ENCODE measurements at regions not wholly inside any gene's neighbourhood (a gene's known extent, or its start where the extent isn't known, plus 50 kb on each side); places are given as distances from the start of the nearest gene placed in this dataset.

- H3K9me3 ChIP-seq (replicated peaks): no peaks in the 10 kb centered on the region
- peak overlapping the region; percentile 47 for H3K27ac ChIP-seq
Observed at GRCh38 chr2:43041661-43042360, 184.6 kb downstream of the ZFP36L2 start.

GRCh38 chr2:43041173-43041591 is 185.2 kb downstream of the ZFP36L2 start:
- Histone ChIP-seq H3K4me3 (no peak overlapping the region), H3K36me3 (no peaks in the 10 kb centered on the region), H3K27ac (peak overlapping the region; percentile 47), H3K4me1 (replicated peaks) (peaks cover 57% of the 10 kb centered on the region), H3K27me3 (replicated peaks) (no peaks in the 10 kb centered on the region), H3K9me3 (replicated peaks) (no peaks in the 10 kb centered on the region)
- no peak for DNase-seq (ENCODE audit: low read depth in 1 of 2, low spot score in 2 of 2)

More at GRCh38 chr2:43041661-43042360, 184.6 kb downstream of the ZFP36L2 start:
- Histone ChIP-seq H3K4me1 (replicated peaks) (peaks cover 63% of the 10 kb centered on the region), H3K27me3 (replicated peaks) (no peaks in the 10 kb centered on the region), H3K4me3 (no peak overlapping the region), H3K36me3 (no peaks in the 10 kb centered on the region)
- peak; percentile 97 to 98 for DNase-seq (ENCODE audit: low read depth in 1 of 2, low spot score in 2 of 2)

GRCh38 chr2:43040084-43040854 is 186.1 kb downstream of the ZFP36L2 start:
- Histone ChIP-seq H3K27ac (no peak overlapping the region), H3K36me3 (no peaks in the 10 kb centered on the region)

GRCh38 chr2:43039376-43040080 is 186.9 kb downstream of the ZFP36L2 start:
- no peak for DNase-seq (ENCODE audit: low read depth in 1 of 2, low spot score in 2 of 2)
- H3K27ac ChIP-seq: no peak overlapping the region; the same call in 1 of the 2 replicates
- no peak overlapping the region for H3K4me3 ChIP-seq
- peaks cover 51% of the 10 kb centered on the region for H3K4me1 ChIP-seq (replicated peaks)
- no peaks in the 10 kb centered on the region for H3K36me3 ChIP-seq
- H3K9me3 ChIP-seq (replicated peaks): no peaks in the 10 kb centered on the region
- no peaks in the 10 kb centered on the region for H3K27me3 ChIP-seq (replicated peaks)

More at GRCh38 chr2:43040084-43040854, 186.1 kb downstream of the ZFP36L2 start:
- Histone ChIP-seq H3K4me3 (no peak overlapping the region), H3K9me3 (replicated peaks) (no peaks in the 10 kb centered on the region), H3K4me1 (replicated peaks) (peaks cover 51% of the 10 kb centered on the region), H3K27me3 (replicated peaks) (no peaks in the 10 kb centered on the region)
- no peak for DNase-seq (ENCODE audit: low read depth in 1 of 2, low spot score in 2 of 2)

DNA sequence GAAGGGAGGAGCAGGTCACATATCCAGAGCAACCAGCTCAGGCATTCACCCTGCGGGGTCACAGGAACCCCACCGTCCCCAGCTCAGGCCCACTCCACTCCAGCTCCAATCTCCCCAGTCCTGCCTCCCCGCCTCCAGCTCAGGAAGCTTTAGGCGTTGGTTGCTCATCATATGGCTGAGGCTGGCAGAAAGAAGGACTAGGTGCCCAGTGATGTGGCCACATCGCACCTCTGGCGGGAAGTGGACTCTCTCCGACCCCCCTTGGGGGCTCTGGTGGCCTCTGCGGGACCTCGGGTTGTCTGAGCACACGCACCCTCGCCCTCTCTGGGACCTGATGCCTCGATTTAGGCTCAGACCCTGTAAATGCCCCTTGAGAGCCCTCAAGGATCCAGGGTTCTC is 187.7 kb downstream of the ZFP36L2 start:
- Histone ChIP-seq H3K36me3 (no peaks in the 10 kb centered on the region), H3K4me1 (replicated peaks) (peaks cover 51% of the 10 kb centered on the region), H3K27me3 (replicated peaks) (no peaks in the 10 kb centered on the region), H3K4me3 (no peak overlapping the region), H3K27ac (peak overlapping the region; percentile 39), H3K9me3 (replicated peaks) (no peaks in the 10 kb centered on the region)
- no peak for DNase-seq (ENCODE audit: low read depth in 1 of 2, low spot score in 2 of 2)

DNA sequence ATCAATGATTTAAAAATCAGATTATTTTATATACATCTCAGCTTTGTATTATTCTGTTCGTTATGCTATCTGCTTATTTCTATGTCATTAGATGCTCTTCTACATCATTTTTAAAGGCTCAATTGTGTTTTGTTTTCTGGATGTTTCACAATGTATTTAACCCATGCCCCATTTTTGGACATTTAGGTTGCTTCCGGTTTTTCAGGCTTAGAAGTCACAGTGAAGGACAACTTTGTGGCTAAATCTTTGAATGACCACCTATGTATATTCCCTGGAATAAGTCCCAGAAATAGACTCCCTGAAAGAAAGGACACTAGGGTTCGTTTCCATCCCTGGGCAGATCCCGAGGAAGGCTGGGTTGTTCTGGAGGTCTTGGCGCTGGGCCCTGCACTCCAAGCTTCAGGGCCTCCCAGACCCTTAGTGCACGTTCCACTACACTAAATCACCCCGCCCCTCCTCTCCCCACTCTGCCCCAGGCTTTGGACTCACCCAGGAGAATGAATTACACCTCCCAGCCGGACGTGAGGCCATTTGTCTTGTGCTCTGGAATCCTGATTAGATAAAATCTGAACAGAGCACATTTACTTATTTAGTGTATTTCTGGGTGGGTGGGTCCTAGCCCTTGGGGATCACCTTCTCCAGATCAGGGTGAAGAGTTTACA is 188.2 kb downstream of the ZFP36L2 start:
- H3K4me1 ChIP-seq (replicated peaks): peaks cover 47% of the 10 kb centered on the region
- no peaks in the 10 kb centered on the region for H3K9me3 ChIP-seq (replicated peaks)
- H3K27me3 ChIP-seq (replicated peaks): no peaks in the 10 kb centered on the region
- DNase-seq (ENCODE audit: low read depth in 1 of 2, low spot score in 2 of 2): peak in 1 of 2 experiments; percentile 45
- no peaks in the 10 kb centered on the region for H3K36me3 ChIP-seq
- peak overlapping the region; percentile 39 for H3K27ac ChIP-seq
- H3K4me3 ChIP-seq: no peak overlapping the region

DNA sequence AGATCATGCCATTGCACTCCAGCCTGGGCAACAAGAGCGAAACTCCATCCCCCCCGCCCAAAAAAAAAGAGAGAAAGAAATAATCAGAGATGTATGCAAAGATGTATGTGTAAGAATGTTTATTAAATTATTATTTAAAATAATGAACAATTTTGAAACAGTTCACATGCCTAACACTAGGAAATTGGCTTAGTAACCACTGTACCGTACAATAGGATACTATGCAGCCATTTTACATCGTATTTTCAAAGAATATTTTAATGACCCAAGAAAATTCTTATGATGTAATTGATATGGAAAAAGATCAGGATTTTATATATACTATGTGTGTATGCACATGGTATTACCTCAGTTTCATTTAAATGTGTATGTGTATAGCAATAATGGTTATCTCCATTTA is 190.5 kb downstream of the ZFP36L2 start:
- H3K27me3 ChIP-seq (replicated peaks): no peaks in the 10 kb centered on the region
- H3K27ac ChIP-seq: no peak overlapping the region
- H3K4me1 ChIP-seq (replicated peaks): peaks cover 27% of the 10 kb centered on the region
- H3K9me3 ChIP-seq (replicated peaks): no peaks in the 10 kb centered on the region
- DNase-seq (ENCODE audit: low read depth in 1 of 2, low spot score in 2 of 2): no peak
- H3K36me3 ChIP-seq: no peaks in the 10 kb centered on the region
- no peak overlapping the region for H3K4me3 ChIP-seq

- Histone ChIP-seq H3K36me3 (no peaks in the 10 kb centered on the region), H3K4me1 (replicated peaks) (peaks cover 25% of the 10 kb centered on the region), H3K27ac (no peak overlapping the region), H3K4me3 (no peak overlapping the region), H3K9me3 (replicated peaks) (no peaks in the 10 kb centered on the region), H3K27me3 (replicated peaks) (no peaks in the 10 kb centered on the region)
- DNase-seq (ENCODE audit: low read depth in 1 of 2, low spot score in 2 of 2): no peak
Observed at GRCh38 chr2:43034921-43035320, 191.5 kb downstream of the ZFP36L2 start.

DNA sequence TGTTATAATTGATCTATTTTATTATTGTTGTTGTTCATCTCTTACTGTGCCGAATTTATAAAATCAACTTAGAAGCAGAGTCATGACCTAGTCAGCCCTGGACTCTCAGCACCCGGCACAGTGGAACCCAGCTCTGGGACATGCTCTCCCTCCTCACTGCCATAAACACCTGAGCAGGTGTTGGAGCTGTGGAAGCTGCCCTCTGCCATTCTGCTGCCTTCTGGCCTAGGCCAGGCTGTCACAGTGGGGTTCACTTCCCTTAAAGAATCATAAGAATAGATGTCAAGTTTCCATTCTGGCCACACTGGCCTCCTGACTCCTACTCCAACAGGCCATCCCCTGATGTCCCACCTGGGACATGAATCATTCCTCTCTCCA is 192.2 kb downstream of the ZFP36L2 start:
- Histone ChIP-seq H3K27ac (no peak overlapping the region), H3K9me3 (replicated peaks) (no peaks in the 10 kb centered on the region), H3K4me1 (replicated peaks) (peaks cover 23% of the 10 kb centered on the region), H3K27me3 (replicated peaks) (no peaks in the 10 kb centered on the region), H3K4me3 (no peak overlapping the region), H3K36me3 (no peaks in the 10 kb centered on the region)
- no peak for DNase-seq (ENCODE audit: low read depth in 1 of 2, low spot score in 2 of 2)

- Histone ChIP-seq H3K36me3 (no peaks in the 10 kb centered on the region), H3K27me3 (replicated peaks) (no peaks in the 10 kb centered on the region), H3K27ac (no peak overlapping the region), H3K4me3 (no peak overlapping the region), H3K4me1 (replicated peaks) (peaks cover 23% of the 10 kb centered on the region), H3K9me3 (replicated peaks) (no peaks in the 10 kb centered on the region)
- DNase-seq (ENCODE audit: low read depth in 1 of 2, low spot score in 2 of 2): no peak
Observed at GRCh38 chr2:43033466-43034241, 192.8 kb downstream of the ZFP36L2 start.

DNA sequence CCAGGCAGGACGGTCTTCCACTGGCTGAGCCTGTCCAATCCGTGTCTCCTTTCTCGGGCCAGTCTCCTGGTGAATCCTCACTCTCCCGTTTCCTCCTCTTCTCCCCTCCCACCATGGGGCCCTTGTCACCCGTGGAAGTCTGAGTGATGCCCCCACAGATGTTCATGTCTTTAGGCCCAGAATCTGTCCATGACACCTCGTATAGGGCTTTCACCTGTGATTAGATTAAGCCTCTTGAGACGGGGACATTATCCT is 193.5 kb downstream of the ZFP36L2 start:
- no peak for DNase-seq (ENCODE audit: low read depth in 1 of 2, low spot score in 2 of 2)
- no peaks in the 10 kb centered on the region for H3K36me3 ChIP-seq
- H3K27me3 ChIP-seq (replicated peaks): no peaks in the 10 kb centered on the region
- no peak overlapping the region for H3K4me3 ChIP-seq
- H3K9me3 ChIP-seq (replicated peaks): no peaks in the 10 kb centered on the region
- H3K4me1 ChIP-seq (replicated peaks): peaks cover 23% of the 10 kb centered on the region
- no peak overlapping the region for H3K27ac ChIP-seq

GRCh38 chr2:43032213-43033015 is 194.0 kb downstream of the ZFP36L2 start:
- Histone ChIP-seq H3K4me1 (replicated peaks) (peaks cover 22% of the 10 kb centered on the region), H3K9me3 (replicated peaks) (no peaks in the 10 kb centered on the region), H3K4me3 (no peak overlapping the region), H3K27ac (no peak overlapping the region), H3K36me3 (no peaks in the 10 kb centered on the region), H3K27me3 (replicated peaks) (no peaks in the 10 kb centered on the region)
- no peak for DNase-seq (ENCODE audit: low read depth in 1 of 2, low spot score in 2 of 2)
